HEK293 (cell line): ENCODE measurements at regions not wholly inside any gene's neighbourhood (a gene's known extent, or its start where the extent isn't known, plus 50 kb on each side); places are given as distances from the start of the nearest gene placed in this dataset.

Source experiments
- CTCF ChIA-PET: fragments of 350-600 bp; formaldehyde crosslinking; extraction: SDS; loops from one replicate; lab custom pipeline; 2021; ENCODE audit warnings: antibody characterized with exemption; lab: Yijun Ruan, JAX
- POLR2A ChIA-PET: fragments of 300-600 bp; formaldehyde crosslinking; extraction: SDS; loops from one replicate; lab custom pipeline; 2020; ENCODE audit warnings: antibody characterized with exemption, inconsistent platforms; lab: Yijun Ruan, JAX
- H3K27ac ChIP-seq: fragments of 200-500 bp; sonication (Bioruptor generic); 2 replicates; pipeline ENCODE4 v1.5.1; 2014; ENCODE audit warnings: low read depth, low read length, control low read depth, inconsistent platforms; ENCODE audit errors: extremely low read depth
- H3K36me3 ChIP-seq, 2 experiments: fragments of 200-500 bp in 1 of 2; sonication (Bioruptor generic) in 1 of 2; 1 replicate in 1 of 2; 2 replicates in 1 of 2; pipeline ENCODE4 v1.5.1; 2014 to 2017; ENCODE audit warnings: inconsistent platforms in 2 of 2, low read length in 2 of 2; ENCODE audit not compliant: control insufficient read depth in 2 of 2, insufficient read depth in 1 of 2
- H3K4me1 ChIP-seq: fragments of 200-500 bp; sonication (Bioruptor generic); 2 replicates; pipeline ENCODE4 v1.5.1; 2014; ENCODE audit warnings: mild to moderate bottlenecking, low read length, inconsistent platforms; ENCODE audit not compliant: control insufficient read depth, insufficient read depth
- H3K4me3 ChIP-seq: 2 replicates; pipeline ENCODE4 v1.5.1; 2011; ENCODE audit warnings: low read depth, mild to moderate bottlenecking, control low read depth, low read length, moderate library complexity
- H3K9me3 ChIP-seq: fragments of 200-500 bp; sonication (Bioruptor generic); 2 replicates; pipeline ENCODE4 v1.5.1; 2014; ENCODE audit warnings: low read depth, low read length, inconsistent platforms; ENCODE audit not compliant: control insufficient read depth, insufficient read depth
- GLIS2 ChIP-seq: fragments of 450-650 bp; formaldehyde crosslinking; IDR thresholded peaks from 2 replicates; pipeline ENCODE4 v1.5.1; 2016; ENCODE audit warnings: missing biosample characterization, missing genetic modification characterization
- PRDM6 ChIP-seq: fragments of 450-650 bp; formaldehyde crosslinking; IDR thresholded peaks from 2 replicates; pipeline ENCODE4 v1.5.1; 2017; ENCODE audit warnings: missing biosample characterization, missing genetic modification characterization
- SALL2 ChIP-seq: fragments of 450-650 bp; formaldehyde crosslinking; IDR thresholded peaks from 2 replicates; pipeline ENCODE4 v1.5.0; 2017; ENCODE audit warnings: missing biosample characterization, mild to moderate bottlenecking, missing genetic modification characterization, borderline replicate concordance
- SETDB1 ChIP-seq: IDR thresholded peaks from one replicate; pipeline ENCODE4 v1.6.1; 2017; ENCODE audit warnings: mild to moderate bottlenecking, low read length, moderate library complexity, mixed read lengths; ENCODE audit not compliant: insufficient read length
- TRIM28 ChIP-seq: IDR thresholded peaks from 2 replicates; pipeline ENCODE4 v1.6.1; 2011; ENCODE audit warnings: low read length, control low read depth, borderline replicate concordance
- YY1 ChIP-seq: fragments of 450-650 bp; formaldehyde crosslinking; IDR thresholded peaks from 2 replicates; pipeline ENCODE4 v1.5.1; 2018; ENCODE audit warnings: missing biosample characterization, missing genetic modification characterization
- ZBTB17 ChIP-seq: fragments of 450-650 bp; formaldehyde crosslinking; IDR thresholded peaks from 2 replicates; pipeline ENCODE4 v1.5.1; 2016; ENCODE audit warnings: missing biosample characterization, missing genetic modification characterization
- ZBTB20 ChIP-seq: fragments of 450-650 bp; formaldehyde crosslinking; IDR thresholded peaks from 2 replicates; pipeline ENCODE4 v1.5.1; 2016; ENCODE audit warnings: missing biosample characterization, missing genetic modification characterization
- ZEB2 ChIP-seq: fragments of 450-650 bp; formaldehyde crosslinking; IDR thresholded peaks from 2 replicates; pipeline ENCODE4 v1.5.1; 2016; ENCODE audit warnings: missing biosample characterization, missing genetic modification characterization
- ZFHX2 ChIP-seq: fragments of 450-650 bp; formaldehyde crosslinking; conservative IDR thresholded peaks from 2 replicates; pipeline ENCODE4 v1.5.1; 2016; ENCODE audit warnings: missing biosample characterization, missing genetic modification characterization
- ZIC2 ChIP-seq: fragments of 450-650 bp; formaldehyde crosslinking; IDR thresholded peaks from 2 replicates; pipeline ENCODE4 v1.5.1; 2016; ENCODE audit warnings: missing biosample characterization, missing genetic modification characterization
- ZNF114 ChIP-seq: fragments of 450-650 bp; formaldehyde crosslinking; IDR thresholded peaks from 2 replicates; pipeline ENCODE4 v1.5.0; 2017; ENCODE audit warnings: missing biosample characterization, missing genetic modification characterization
- ZNF121 ChIP-seq: fragments of 450-650 bp; formaldehyde crosslinking; IDR thresholded peaks from 2 replicates; pipeline ENCODE4 v1.5.1; 2016; ENCODE audit warnings: missing biosample characterization, missing genetic modification characterization
- ZNF140 ChIP-seq: fragments of 450-650 bp; formaldehyde crosslinking; IDR thresholded peaks from 2 replicates; pipeline ENCODE4 v1.5.1; 2016; ENCODE audit warnings: missing biosample characterization, missing genetic modification characterization
- ZNF146 ChIP-seq: fragments of 450-650 bp; formaldehyde crosslinking; IDR thresholded peaks from 2 replicates; pipeline ENCODE4 v1.5.1; 2016; ENCODE audit warnings: missing biosample characterization, missing genetic modification characterization
- ZNF211 ChIP-seq: fragments of 450-650 bp; formaldehyde crosslinking; IDR thresholded peaks from 2 replicates; pipeline ENCODE4 v1.5.1; 2016; ENCODE audit warnings: low read depth, missing biosample characterization, missing genetic modification characterization
- ZNF248 ChIP-seq: fragments of 450-650 bp; formaldehyde crosslinking; IDR thresholded peaks from 2 replicates; pipeline ENCODE4 v1.5.1; 2017; ENCODE audit warnings: missing biosample characterization, missing genetic modification characterization
- ZNF292 ChIP-seq: fragments of 450-650 bp; formaldehyde crosslinking; IDR thresholded peaks from 2 replicates; pipeline ENCODE4 v1.5.1; 2016; ENCODE audit warnings: low read depth, missing biosample characterization, missing genetic modification characterization, borderline replicate concordance
- ZNF341 ChIP-seq: fragments of 450-650 bp; formaldehyde crosslinking; IDR thresholded peaks from 2 replicates; pipeline ENCODE4; 2016; ENCODE audit warnings: low read depth, missing biosample characterization, missing genetic modification characterization
- ZNF366 ChIP-seq: fragments of 450-650 bp; formaldehyde crosslinking; conservative IDR thresholded peaks from 2 replicates; pipeline ENCODE4 v1.5.1; 2016; ENCODE audit warnings: missing biosample characterization, missing genetic modification characterization
- ZNF488 ChIP-seq: fragments of 450-650 bp; formaldehyde crosslinking; IDR thresholded peaks from 2 replicates; pipeline ENCODE4 v1.5.1; 2016; ENCODE audit warnings: missing biosample characterization, missing genetic modification characterization
- ZNF548 ChIP-seq: fragments of 450-650 bp; formaldehyde crosslinking; IDR thresholded peaks from 2 replicates; pipeline ENCODE4 v1.5.1; 2016; ENCODE audit warnings: missing biosample characterization, missing genetic modification characterization
- ZNF596 ChIP-seq: fragments of 450-650 bp; IDR thresholded peaks from 2 replicates; pipeline ENCODE4 v1.5.0; 2018; ENCODE audit warnings: missing biosample characterization, mild to moderate bottlenecking, missing genetic modification characterization, moderate library complexity
- ZNF704 ChIP-seq: fragments of 450-650 bp; formaldehyde crosslinking; IDR thresholded peaks from 2 replicates; pipeline ENCODE4 v1.5.1; 2016; ENCODE audit warnings: missing biosample characterization, missing genetic modification characterization
- ZNF768 ChIP-seq: fragments of 450-650 bp; formaldehyde crosslinking; IDR thresholded peaks from 2 replicates; pipeline ENCODE4 v1.5.1; 2018; ENCODE audit warnings: missing biosample characterization, mild to moderate bottlenecking, missing genetic modification characterization
- ZNF791 ChIP-seq: fragments of 450-650 bp; formaldehyde crosslinking; IDR thresholded peaks from 2 replicates; pipeline ENCODE4 v1.5.1; 2016; ENCODE audit warnings: missing biosample characterization, missing genetic modification characterization
- ZNF843 ChIP-seq: fragments of 450-650 bp; formaldehyde crosslinking; IDR thresholded peaks from 2 replicates; pipeline ENCODE4 v1.5.1; 2016; ENCODE audit warnings: missing biosample characterization, missing genetic modification characterization
- ZSCAN18 ChIP-seq: fragments of 450-650 bp; formaldehyde crosslinking; IDR thresholded peaks from 2 replicates; pipeline ENCODE4 v1.5.1; 2016; ENCODE audit warnings: missing biosample characterization, missing genetic modification characterization
- ZXDB ChIP-seq: fragments of 450-650 bp; formaldehyde crosslinking; IDR thresholded peaks from 2 replicates; pipeline ENCODE4 v1.5.1; 2016; ENCODE audit warnings: missing biosample characterization, missing genetic modification characterization
- TF ChIP-seq, protein P1 (sequence below): fragments of 450-650 bp; formaldehyde crosslinking; IDR thresholded peaks from 2 replicates; pipeline ENCODE4 v1.5.1; 2017; ENCODE audit warnings: missing biosample characterization, missing genetic modification characterization
- TF ChIP-seq, protein P2 (sequence below): fragments of 450-650 bp; IDR thresholded peaks from 2 replicates; pipeline ENCODE4 v1.5.1; 2018; ENCODE audit warnings: missing biosample characterization, mild to moderate bottlenecking, missing genetic modification characterization

DNA sequence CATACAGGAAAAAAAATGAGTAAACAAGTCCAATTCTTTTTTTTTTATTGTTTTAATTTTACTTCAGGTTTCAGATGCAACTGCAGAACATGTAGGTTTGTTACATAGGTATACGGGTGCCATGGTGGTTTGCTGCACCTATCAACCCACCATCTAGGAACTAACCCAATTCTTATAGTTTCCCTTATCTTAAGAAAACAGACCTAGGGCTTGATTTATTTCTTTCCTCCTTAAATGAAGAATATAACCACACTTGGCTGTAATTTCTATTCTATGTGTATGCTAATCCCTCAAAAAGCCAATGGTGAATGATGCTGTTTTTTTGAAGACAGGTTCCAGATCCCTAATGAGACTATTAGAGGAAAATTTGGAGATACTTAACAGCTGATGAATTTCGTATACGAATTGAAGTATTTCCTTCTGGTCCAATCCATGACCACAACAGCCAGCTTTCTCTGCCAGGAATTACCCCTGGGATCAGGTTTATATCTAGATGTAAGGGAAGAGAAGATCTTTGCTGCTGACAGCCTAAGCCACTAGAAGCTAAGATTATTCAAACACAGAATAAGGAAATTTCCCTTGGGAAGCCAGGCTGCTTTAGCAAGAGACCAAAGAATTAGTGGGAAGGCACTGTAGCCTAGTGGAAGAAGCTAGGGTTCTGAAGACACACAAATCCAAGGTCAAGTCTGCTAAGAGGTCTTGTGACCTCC, 115.8 kb downstream of the INHBA start:
- H3K9me3 ChIP-seq, result no peaks in the 10 kb centered on the region
- ChIA-PET CTCF (interaction anchor here (0.6 kb wide), 2 partner anchors 69 to 123 kb away, joined by 3 to 4 read pairs; no protein-coding TSS in a partner anchor), POLR2A (no interaction called here)
- TF ChIP-seq ZNF341 (no peak), ZNF211 (tag by site-specific recombination) (no peak), ZNF768 (tag by site-specific recombination) (no peak), PRDM6 (tag by site-specific recombination) (no peak), ZBTB20 (tag by site-specific recombination) (no peak), ZNF140 (tag by site-specific recombination) (no peak), ZEB2 (tag by site-specific recombination) (no peak), ZNF704 (tag by site-specific recombination) (no peak), ZXDB (no peak), ZNF146 (tag by site-specific recombination) (no peak), ZIC2 (tag by site-specific recombination) (no peak), ZSCAN18 (no peak), TRIM28 (no peak), SALL2 (no peak), SETDB1 (no peak), ZNF114 (tag by site-specific recombination) (no peak), ZNF121 (tag by site-specific recombination) (no peak), ZNF488 (tag by site-specific recombination) (no peak), ZNF596 (tag by site-specific recombination) (no peak)
- TF ChIP-seq, protein P1, sequence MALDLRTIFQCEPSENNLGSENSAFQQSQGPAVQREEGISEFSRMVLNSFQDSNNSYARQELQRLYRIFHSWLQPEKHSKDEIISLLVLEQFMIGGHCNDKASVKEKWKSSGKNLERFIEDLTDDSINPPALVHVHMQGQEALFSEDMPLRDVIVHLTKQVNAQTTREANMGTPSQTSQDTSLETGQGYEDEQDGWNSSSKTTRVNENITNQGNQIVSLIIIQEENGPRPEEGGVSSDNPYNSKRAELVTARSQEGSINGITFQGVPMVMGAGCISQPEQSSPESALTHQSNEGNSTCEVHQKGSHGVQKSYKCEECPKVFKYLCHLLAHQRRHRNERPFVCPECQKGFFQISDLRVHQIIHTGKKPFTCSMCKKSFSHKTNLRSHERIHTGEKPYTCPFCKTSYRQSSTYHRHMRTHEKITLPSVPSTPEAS, result no peak
- no peaks in the 10 kb centered on the region for H3K4me1 ChIP-seq
- no peak overlapping the region for H3K4me3 ChIP-seq
- no peak overlapping the region for H3K27ac ChIP-seq
- H3K36me3 ChIP-seq, result no peaks in the 10 kb centered on the region

DNA sequence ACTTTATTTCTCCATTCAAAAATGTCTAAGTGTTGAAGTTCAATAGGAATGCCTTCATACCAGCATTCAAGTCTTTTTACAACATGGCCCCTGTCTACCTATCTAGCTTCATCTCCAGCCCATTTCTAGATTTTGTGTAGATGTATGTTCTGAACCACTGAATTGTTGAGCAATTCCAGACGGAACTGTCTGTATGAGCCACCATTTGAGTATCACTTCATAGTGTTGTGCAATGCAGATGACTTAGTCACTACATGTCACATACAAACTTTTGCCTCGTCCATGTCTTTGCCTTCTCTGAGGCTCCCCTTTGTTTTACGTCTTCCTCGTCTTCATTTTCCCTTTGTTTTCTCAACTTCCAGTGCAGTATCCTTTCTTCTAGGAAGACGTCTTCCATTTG, 118.1 kb downstream of the INHBA start:
- H3K4me1 ChIP-seq, result no peaks in the 10 kb centered on the region
- H3K4me3 ChIP-seq, result no peak overlapping the region
- H3K36me3 ChIP-seq, result no peaks in the 10 kb centered on the region
- no peak overlapping the region for H3K27ac ChIP-seq
- ChIA-PET CTCF (interaction anchor here (1.1 to 1.7 kb wide), 2 partner anchors 13 to 16 kb away, joined by 3 read pairs; no protein-coding TSS in a partner anchor), POLR2A (no interaction called here)
- H3K9me3 ChIP-seq, result no peaks in the 10 kb centered on the region
- TF ChIP-seq, protein P2, sequence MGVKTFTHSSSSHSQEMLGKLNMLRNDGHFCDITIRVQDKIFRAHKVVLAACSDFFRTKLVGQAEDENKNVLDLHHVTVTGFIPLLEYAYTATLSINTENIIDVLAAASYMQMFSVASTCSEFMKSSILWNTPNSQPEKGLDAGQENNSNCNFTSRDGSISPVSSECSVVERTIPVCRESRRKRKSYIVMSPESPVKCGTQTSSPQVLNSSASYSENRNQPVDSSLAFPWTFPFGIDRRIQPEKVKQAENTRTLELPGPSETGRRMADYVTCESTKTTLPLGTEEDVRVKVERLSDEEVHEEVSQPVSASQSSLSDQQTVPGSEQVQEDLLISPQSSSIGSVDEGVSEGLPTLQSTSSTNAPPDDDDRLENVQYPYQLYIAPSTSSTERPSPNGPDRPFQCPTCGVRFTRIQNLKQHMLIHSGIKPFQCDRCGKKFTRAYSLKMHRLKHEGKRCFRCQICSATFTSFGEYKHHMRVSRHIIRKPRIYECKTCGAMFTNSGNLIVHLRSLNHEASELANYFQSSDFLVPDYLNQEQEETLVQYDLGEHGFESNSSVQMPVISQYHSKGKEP (tag by site-specific recombination), result no peak
- TF ChIP-seq ZNF548 (no peak), ZNF791 (tag by site-specific recombination) (no peak), GLIS2 (no peak), YY1 (tag by site-specific recombination) (no peak), ZNF843 (tag by site-specific recombination) (no peak), ZBTB17 (no peak), ZNF366 (tag by site-specific recombination) (no peak), ZFHX2 (no peak), ZNF248 (tag by site-specific recombination) (no peak), ZNF292 (tag by site-specific recombination) (no peak)
